IPS DF 4.7 (cell line): ENCODE measurements at regions not wholly inside any gene's neighbourhood (a gene's known extent, or its start where the extent isn't known, plus 50 kb on each side); places are given as distances from the start of the nearest gene placed in this dataset.
A peak's percentile ranks its signal among the peaks of the same experiment; 100 is the strongest.
"Not testable (repeated sequence)": the region's sequence is repeated elsewhere in the genome, so short reads cannot be mapped to it uniquely, and the experiment has no call there.

Experiments used
- DNase-seq: peaks from one replicate; pipeline ENCODE4 v3.0.0-alpha.2; 2013; ENCODE audit warnings: low spot score; ENCODE audit errors: extremely low read depth

GRCh38 chr2:175431101-175431946, 249.8 kb upstream of the ATP5MC3 start:
- DNase-seq, result no peak

GRCh38 chr2:175430236-175430635, 248.7 kb upstream of the ATP5MC3 start:
- no peak for DNase-seq

- no peak for DNase-seq
These were observed 236.8 kb upstream of the ATP5MC3 start for GRCh38 chr2:175418224-175418835.

GRCh38 chr2:175414882-175415487, 233.5 kb upstream of the ATP5MC3 start:
- peak; percentile 38 for DNase-seq

- DNase-seq, result no peak
These were observed 232.8 kb upstream of the ATP5MC3 start for GRCh38 chr2:175414191-175414881.

- not testable (repeated sequence) for DNase-seq
These were observed 229.4 kb upstream of the ATP5MC3 start for GRCh38 chr2:175410941-175411340.

GRCh38 chr2:175404839-175405238, 223.3 kb upstream of the ATP5MC3 start:
- no peak for DNase-seq

- no peak for DNase-seq
These were observed 222.2 kb upstream of the ATP5MC3 start for GRCh38 chr2:175403599-175404221.

- DNase-seq, result no peak
These were observed 221.1 kb upstream of the ATP5MC3 start for GRCh38 chr2:175402571-175402970.

- DNase-seq, result no peak
These were observed 220.5 kb upstream of the ATP5MC3 start for GRCh38 chr2:175401956-175402469.

- DNase-seq, result no peak
These were observed 219.5 kb upstream of the ATP5MC3 start for GRCh38 chr2:175400975-175401374.

GRCh38 chr2:175399326-175399725, 217.8 kb upstream of the ATP5MC3 start:
- DNase-seq, result no peak

- no peak for DNase-seq
These were observed 217.3 kb upstream of the ATP5MC3 start for GRCh38 chr2:175398848-175399247.

- no peak for DNase-seq
These were observed 215.2 kb upstream of the ATP5MC3 start for GRCh38 chr2:175396696-175397095.

- no peak for DNase-seq
These were observed 212.3 kb upstream of the ATP5MC3 start for GRCh38 chr2:175393851-175394250.

- no peak for DNase-seq
These were observed 201.8 kb upstream of the ATP5MC3 start for GRCh38 chr2:175383286-175383685.

- DNase-seq, result no peak
These were observed 192.2 kb upstream of the ATP5MC3 start for GRCh38 chr2:175373729-175374128.

- no peak for DNase-seq
These were observed 191.5 kb upstream of the ATP5MC3 start for GRCh38 chr2:175372704-175373701.

- DNase-seq, result no peak
These were observed 189.9 kb upstream of the ATP5MC3 start for GRCh38 chr2:175371378-175371777.

GRCh38 chr2:175366815-175367214, 185.3 kb upstream of the ATP5MC3 start:
- DNase-seq, result peak; percentile 30
